ENCODE measurements at regions not wholly inside any gene's neighbourhood (a gene's known extent, or its start where the extent isn't known, plus 50 kb on each side); places are given as distances from the start of the nearest gene placed in this dataset.

DNA sequence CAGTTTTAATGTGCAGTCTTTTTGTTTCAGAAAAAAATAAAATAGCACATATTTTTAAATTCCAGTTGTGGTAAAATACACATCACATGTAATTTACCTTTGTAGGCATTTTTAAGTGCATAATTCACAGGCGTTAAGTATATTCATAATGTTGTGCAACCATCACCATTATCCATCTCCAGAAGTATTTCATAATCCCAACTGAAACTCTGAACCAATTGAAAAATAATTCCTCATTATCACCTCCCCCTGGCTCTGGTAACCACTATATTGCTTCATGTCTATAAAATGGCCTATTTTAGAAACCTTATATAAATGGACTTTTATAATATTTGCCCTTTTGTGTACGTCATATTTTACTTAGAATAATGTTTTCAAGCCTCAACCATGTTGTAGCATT, 756.5 kb upstream of the KLHL1 start:
- no peak for DNase-seq

DNA sequence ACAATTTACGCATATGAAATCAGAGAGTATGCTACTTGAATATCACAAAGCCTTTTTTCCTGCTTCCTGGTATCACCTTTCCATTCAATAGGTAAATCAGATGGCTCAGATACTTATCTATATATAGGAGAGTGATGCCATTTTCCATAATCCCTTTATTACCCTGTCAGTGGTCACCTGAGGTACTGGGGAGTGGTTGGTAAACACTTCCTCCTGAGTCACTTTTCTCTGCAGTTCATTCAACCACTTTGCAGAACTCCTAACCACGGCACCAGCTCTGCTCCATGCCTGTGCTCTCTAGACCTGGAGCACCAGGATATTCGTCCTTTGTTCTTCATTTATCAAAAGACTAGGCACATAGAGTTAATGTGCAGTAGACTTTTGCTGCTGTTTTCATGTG, 748.5 kb upstream of the KLHL1 start:
- DNase-seq = peak; percentile 96

DNA sequence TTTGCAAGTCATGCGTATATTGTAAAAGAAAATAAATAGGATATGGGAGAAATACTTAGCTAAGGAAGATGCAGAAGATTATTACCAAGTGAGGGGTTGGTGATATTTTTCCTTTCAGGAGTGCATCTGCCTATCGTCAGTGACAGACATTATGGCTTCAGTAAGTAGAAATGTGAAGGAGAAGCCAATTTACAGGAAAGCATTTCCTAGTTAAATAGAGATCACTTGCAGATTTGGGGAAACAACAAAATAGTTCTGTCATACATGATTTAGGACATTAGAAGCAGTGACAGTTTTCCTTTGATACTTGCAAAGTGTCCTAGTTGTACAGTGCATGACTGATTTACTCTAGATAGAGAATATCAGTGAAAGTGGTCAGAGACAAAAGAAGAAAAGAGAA, 747.8 kb upstream of the KLHL1 start:
- no peak for DNase-seq

DNA sequence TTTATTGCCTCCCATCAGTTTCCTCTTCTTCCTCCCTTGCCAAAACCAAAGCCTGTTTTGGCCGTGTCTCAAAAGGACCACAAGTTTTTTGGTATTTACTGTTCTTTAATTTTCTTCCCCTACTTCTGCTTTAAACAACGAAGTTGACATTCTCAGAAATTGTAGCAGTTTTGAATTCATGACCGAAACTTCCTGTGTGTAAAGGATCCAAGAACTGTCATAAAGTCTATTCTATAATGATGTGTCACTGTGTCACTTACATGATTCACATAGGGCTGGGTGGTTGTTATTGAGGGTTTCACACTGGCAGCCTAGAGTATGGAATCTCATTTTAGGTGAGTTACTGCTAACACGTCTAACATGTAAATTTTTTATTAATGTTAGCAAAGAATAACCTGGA, 741.0 kb upstream of the KLHL1 start:
- no peak for DNase-seq

DNA sequence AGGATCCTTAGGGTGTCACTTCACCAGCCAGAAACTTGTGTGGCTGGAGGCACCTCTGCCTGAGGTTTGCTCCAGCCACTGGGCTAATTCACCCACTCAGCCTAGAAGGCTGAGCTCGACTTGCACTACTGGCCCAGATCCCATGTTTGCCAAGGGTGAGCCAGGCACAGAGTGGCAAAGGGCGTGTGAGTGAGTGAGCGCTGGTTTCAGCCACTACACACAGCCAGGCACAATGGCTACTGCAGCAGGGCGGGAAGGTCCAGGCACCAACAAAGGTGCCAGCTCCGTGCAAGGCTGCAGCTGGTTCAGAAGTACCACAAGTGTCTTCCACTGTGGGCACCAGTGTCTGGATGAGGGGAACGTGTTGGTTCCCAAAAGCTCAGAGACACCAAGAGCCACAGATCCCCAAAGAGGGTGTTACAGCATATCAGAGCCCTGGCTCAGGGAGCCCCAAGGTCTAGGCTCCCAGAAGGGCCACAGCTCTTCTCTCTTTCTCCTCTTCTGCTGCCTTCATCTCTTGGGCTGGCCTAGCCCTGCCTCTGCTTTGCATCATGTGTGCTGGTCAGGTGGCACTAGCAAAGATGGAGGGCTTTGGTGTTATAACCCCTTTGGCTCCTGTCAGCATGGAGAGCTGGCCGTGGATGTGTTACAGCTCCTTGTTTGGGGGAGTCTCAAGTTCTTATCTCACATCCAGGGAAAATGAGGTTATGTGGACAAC, 736.3 kb upstream of the KLHL1 start:
- DNase-seq = no peak

DNA sequence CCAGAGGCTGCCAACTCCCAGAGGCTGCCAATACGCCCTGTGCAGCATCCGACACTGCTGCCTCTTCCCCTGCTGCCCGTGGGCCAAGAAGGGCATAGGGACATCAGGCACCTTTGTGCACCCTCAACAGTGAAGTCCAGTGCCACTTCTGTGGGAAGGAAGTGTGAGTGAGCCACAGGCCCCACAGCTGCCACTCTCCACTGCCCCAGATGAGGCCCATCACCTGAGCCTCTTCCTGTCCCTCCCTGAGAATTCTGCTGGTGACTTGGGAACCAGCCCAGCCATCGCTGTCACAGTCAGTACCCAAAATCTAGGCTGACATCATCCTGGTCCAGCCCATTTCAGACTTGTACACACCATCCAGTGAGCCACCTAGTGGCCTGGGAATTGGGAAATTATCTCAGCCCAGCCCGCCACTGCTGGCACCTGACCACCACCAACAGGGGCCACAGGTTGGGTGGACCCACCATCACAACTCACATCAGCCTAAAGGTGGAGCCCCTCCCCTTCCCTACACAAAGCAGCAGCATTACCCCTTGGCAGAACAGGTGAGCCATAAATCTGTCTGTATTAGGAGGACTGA, 733.9 kb upstream of the KLHL1 start:
- DNase-seq = no peak

DNA sequence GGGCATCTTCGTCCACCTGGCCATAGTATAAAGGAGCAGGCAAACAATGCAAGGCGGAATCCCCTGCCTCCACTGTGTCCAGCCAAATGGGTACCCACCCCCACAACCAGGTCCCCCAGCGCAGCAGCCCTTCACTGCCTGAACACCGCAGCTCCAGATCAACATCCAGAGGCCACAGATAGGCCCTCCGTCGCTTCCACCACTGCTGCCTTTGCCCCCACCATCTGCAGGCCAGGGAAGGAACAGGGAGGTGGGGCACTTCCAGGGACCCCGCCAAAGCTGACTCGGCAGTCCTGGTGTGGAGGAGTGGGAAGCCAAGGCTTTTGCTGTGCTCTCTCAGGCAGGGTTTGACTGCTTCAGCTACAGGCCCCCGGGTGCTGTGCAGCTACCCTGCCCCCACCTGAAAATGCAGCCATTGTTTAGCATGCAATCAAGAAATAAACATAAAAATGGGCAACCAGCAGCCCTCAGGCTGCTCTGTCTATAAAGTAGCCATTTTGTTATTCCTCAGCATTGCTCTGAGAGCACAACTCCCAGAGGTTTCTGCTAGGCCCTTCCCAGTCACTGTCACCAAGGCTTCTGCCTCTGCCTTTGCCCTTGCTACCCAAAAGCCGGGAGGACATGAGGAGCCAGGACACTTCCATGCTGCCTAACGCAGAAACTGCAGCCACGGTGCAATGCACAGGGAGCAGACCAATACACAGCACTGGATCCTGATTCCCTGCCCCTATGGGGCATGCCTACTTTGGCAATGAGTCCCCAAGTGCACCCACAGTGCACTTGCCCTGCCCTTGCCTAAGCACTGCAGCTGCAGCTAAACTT, 733.2 kb upstream of the KLHL1 start:
- DNase-seq = no peak

DNA sequence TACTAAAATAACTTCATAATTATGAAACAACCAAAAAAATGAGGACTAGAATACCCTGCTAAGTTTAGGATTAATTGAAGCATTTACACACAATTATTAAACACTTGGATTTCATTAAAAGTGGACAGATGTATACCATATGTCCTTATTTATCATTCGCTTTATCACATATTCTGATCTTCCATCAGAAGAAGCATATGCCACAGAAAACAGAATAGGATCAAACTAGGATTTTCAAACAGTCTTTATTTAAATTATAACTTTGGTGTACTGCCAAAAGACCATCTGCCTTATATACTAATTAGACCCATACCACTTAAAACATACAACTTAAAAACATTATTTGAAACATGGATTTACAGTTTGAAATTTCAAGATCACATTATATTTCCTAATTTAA, 727.1 kb upstream of the KLHL1 start:
- no peak for DNase-seq

DNA sequence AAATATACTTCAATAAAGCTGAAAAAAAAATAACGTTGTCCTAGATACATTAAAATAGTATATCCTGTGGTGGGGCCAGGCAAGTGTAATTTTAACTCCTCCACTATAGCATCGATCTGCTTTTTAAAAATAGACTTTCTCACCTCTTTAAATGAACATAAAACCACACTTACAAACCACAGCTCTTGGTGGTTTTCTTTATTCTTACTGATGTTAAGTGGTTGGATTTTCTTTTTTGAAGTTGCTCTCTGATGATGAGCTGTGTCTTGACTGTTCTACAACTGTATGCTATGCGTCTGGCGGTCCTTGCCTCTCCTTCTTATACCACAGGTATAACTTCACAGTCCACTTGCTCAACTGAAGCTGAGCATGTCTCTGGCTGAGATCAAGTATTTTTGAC, 721.5 kb upstream of the KLHL1 start:
- no peak for DNase-seq

DNA sequence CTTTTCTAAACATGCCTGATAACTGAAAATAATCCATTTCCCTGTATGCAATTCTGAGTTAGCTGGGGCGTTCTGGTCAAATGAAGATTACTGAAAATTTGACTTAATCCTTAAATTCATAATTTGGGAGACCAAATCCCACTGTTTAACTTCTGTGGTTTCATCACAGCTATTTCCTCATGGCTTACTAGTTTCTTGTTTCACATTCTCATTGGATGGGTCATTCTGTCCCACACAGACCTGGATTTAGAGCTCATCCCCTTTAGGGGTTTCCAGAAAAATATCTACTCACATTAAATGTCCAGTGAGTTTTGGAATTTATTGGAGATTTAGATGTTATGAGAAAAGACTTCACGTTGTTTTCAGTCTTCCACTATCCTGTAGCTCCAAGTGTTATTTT, 709.3 kb upstream of the KLHL1 start:
- DNase-seq = no peak

DNA sequence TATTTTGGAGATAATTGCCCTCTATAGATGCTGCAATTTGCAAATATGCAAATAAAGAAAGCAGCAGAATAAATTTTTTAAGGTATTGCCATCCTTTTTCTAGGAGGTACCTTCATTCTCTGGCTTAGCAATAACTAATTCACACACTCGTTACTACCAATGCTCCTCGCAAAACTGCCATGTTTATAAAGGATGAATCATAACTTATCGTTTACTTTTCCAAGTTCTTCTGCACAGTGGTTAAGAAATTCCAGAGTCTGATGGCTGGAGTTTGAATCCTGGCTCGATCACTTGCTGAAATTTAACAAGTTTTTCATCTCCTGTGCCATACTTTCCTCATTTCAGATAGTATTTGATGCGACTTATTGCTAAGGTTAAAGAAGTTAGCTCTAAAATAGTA, 708.6 kb upstream of the KLHL1 start:
- no peak for DNase-seq

DNA sequence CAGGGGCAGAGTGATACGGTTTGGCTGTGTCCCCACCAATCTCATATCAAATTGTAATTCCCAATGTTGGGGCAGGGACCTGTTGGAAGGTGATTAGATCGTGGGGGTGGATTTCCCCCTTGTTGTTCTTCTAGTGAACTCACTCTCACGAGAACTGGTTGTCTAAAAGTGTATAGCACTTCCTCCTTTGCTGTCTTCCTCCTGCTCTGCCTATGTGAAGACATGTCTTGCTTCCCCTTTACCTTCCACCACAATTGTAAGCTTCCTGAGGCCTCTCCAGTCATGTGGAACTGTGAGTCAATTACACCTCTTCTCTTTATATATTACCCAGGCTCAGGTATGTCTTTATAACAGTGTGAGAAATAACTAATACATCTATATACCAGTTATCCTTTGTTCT, 706.4 kb upstream of the KLHL1 start:
- DNase-seq = no peak

DNA sequence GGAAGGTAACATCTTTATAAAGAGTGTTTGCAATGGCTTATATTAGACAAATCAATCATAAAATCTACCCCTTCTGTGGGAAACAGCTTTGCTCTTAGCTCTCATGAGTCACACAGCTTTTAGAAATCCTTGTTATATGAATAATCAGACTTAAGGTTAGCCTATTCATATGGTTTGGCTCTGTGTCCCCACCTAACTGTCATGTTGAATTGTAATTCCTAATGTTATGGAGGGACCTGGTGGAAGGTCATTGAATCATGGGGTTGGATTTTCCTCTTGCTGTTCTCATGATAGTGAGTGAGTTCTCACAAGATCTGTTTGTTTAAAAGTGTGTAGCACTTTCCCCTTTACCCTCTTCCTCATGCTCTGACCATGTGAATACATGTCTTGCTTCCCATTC, 704.2 kb upstream of the KLHL1 start:
- no peak for DNase-seq

DNA sequence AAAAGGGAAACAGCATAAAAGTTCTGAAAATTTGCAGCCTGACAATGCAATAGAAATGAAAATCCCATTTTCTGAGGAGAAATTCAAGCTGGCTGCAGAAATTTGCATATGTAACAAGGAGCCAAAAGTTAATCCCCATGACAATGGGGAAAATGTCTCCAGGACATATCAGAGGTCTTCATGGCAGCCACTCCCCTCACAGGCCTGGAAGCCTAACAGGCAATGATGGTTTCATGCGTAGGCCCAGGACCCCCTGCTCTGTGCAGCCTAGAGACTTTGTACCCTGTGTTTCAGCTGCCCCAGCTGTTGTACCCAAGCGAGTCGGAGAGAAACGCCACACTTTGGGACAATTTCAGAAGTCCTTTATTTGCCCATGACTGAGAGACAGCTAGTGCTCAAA, 701.3 kb upstream of the KLHL1 start:
- no peak for DNase-seq

DNA sequence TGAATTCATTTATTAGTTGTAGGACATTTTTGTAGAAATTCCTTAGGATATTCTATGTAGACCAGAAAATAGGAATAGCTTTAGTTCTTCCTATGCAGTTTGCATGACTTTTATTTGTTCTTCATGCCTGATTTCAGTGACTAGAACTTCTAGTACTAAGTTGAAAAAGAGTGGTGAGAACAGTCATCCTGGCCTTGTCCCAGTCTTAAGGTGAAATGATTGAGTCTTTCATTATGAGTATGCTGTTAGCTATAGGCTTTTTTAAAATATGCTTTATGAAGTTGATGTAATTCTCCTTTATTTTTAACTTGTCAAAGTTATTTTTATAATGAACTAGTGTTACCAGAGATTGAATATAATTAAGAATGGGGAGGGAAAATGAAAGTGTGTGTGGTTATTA, 690.1 kb upstream of the KLHL1 start:
- DNase-seq = no peak

DNA sequence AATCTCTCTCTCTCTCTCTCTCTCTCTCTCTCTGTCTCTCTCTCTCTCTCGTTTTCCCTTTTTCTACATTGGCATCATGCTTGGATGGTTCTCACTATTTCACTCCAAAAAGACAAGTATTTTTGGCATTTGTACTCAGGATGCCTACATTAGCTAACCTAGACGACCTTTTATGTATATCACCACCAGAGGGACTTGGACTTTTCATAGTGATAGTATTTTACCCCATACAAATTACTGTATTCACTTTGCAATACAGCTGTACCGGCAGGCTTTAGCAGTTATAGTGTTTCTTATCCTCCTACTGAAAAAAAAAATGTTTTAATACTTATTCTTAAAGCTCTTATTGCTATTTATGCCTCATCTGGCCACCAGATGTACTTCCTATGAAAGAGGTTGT, 687.2 kb upstream of the KLHL1 start:
- no peak for DNase-seq

DNA sequence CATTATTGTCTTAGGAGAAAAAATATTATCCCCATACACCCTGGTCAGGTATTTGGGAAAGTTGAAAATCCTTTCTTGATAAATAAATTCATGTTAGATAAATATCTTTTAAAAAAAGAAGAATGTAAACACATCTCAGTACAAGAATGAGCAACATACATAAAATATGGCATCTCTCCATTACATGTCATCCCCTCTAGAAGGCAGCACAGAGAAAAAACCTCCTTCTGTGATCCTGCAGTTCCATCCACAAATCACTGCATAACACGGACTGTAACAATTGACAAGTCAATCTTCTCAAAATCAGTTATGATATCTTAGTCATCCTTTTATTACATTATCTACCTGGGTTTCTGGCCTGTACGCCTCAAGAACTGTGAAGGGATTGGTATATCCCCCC, 683.9 kb upstream of the KLHL1 start:
- no peak for DNase-seq

DNA sequence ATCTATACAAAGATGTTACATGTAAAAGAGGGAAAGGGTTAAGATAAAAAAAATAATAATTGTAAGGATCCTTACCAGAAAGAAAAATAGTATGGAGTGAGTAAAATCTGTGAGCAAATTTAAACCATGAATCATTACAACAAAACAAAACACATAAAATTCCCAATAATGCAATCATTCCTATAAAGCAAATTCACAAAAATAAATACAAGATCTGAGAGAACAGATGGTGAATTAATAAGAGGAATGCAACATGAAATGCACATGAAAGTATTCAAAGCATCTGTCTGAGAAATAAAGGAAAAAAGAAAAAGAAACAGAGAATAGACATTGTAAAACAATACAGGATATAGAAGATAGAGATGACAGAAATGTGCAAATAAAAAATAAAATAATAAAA, 681.5 kb upstream of the KLHL1 start:
- no peak for DNase-seq

DNA sequence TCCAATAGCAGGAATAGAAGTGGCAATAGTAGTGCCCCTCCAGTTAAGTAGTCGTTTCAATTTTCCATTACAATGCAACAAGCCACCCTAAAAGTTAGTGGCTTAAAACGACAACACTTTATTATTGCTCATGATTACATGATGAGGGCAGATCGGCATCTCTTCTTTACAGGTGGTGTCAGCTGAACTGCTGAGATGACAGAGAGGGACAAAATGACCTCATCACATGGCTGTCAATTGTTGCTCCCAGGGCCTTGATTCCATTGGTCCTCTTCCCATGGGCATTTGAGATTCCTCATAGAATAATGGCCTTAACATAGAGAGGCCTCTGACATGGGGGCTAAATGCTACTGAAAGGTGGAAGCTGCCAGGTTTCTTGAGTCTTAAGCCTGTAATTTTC, 679.8 kb upstream of the KLHL1 start:
- DNase-seq = no peak

DNA sequence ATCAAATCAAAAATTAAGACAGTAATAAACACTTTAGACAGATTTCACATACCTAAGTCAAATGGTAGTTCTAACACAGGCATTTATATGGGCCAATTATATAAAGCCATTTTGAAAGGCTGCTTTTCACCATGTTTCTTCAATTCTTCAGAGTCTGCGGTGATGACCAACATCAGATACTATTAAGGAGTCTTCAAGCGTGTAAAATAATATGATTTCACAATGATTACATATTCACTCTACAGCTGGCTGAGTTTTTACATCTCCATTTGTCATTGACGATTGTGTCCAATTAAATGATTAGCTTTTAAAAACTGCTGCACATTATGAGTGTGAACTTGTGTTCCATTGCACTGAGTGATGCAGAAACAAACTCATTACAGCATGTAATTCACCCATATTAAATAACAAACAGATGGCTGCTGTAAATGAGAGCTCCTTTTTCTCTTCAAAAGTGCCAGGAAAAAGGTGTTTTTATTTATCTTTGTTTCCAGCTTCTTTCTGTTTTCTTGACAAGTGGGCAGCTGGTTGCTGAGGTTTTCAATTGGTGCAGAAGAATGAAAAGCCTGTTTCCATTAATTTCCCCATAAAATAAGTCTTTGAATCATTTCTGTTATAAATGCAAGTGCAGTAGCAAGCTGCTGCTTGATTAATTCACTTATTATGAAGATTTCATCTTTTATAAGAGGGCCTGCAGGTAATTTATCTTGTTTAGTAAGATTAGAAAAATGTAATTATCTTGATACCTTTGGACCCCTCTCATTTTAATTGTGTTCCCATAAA, 676.1 kb upstream of the KLHL1 start:
- DNase-seq = no peak

DNA sequence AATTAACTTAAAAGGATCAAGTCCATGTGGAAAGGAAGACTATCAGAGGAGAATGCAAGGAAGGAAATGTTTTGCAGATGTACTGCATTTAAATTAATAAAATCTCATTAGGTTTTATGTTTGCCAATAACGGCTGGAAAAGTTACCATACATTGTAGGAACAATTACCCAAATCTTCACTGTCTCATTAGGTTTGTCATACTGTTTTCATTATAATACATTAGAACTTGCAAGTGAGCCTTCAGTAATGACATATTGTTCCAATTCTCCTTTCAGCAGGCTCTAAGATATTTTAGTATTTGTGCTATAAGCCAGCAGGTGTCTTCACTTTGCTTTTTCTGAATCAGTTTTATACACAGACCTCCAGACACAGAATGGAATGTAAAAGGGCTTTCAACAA, 661.6 kb upstream of the KLHL1 start:
- DNase-seq = no peak

DNA sequence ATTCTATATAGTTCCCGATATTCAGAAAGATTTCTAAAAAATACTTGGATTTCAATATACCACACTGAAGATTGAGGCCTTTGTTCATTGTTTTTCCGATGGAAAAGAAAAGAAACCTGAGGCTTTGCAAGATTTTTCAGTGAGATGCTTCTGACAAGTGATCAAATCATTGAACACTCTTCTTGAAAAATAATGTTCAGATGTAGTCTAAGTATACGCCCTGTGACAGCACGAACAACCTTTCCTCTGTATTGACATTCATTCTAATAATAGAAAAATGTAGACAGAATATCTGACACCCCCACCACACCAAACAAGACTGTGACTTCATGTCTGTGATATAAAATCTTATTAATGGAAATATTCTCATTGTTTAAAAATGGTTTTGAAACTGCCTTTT, 650.7 kb upstream of the KLHL1 start:
- DNase-seq = no peak

DNA sequence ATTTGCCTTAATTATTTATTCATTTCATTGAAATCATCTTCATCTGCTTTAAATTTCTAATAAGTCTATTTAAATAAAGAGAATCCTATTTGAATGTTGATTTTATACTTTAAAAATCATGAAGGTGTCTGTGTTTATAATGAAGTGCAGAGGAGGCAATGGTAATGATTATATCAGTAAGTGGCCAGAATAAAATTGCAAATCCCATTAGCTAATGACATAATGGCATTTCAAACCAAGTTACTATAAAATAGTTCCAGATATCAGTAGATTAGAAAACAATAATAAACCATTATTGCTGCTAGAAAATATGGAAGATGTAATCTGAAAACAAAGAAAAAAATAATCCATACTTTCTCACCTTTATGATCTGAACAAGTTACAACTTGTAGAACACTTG, 647.8 kb upstream of the KLHL1 start:
- DNase-seq = no peak

DNA sequence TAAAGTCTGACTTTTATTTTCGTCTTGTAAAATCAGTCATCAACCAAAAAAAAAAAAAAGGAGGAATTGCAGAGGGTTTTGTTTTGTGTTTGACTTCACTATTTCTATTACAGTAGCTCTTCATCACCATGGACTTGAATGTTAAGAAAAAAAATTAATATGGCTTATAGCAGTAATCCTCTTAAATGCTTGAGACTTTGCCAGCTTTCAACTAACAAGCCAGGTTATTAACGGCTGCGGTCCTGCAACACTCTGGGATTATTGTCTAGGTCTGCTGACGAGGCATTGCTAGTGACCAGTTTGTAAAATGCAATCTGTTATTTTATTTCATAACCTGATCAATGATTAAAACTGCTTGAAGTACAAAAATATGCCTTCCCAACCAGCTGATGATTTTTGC, 647.2 kb upstream of the KLHL1 start:
- DNase-seq = no peak

Measured in DMS153 (cell line).